ENCODE measurements at regions not wholly inside any gene's neighbourhood (a gene's known extent, or its start where the extent isn't known, plus 50 kb on each side); places are given as distances from the start of the nearest gene placed in this dataset.

- ChIA-PET POLR2A (no interaction called here), CTCF (no interaction called here)
- TF ChIP-seq GATA2 (IDR thresholded peaks at IDR 0.05; ENCODE audit: insufficient read depth, insufficient read length, low read depth, low read length), result no peak
- TF ChIP-seq FOS (IDR thresholded peaks at IDR 0.05; ENCODE audit: borderline replicate concordance, insufficient read depth, low read length), result no peak
- no peak for TF ChIP-seq POLR2A (IDR thresholded peaks at IDR 0.05; ENCODE audit: low read depth, low read length)
- no peak for TF ChIP-seq MYC (IDR thresholded peaks at IDR 0.05; ENCODE audit: low read depth, low read length)
- TF ChIP-seq CTCF (IDR thresholded peaks at IDR 0.05; ENCODE audit: extremely low read depth in 1 of 2, insufficient read depth in 1 of 2, low read depth in 1 of 2, low read length in 2 of 2), result no peak
- TF ChIP-seq EZH2 (IDR thresholded peaks at IDR 0.05; ENCODE audit: borderline replicate concordance, low read depth, low read length, severe bottlenecking), result no peak
- H3K79me2 ChIP-seq (ENCODE audit: control insufficient read depth, insufficient read depth, low read length), result no peaks in the 10 kb centered on the region
- H3K9ac ChIP-seq (replicated peaks; ENCODE audit: extremely low read depth, insufficient read depth, low read length), result no peak overlapping the region
- H3K4me3 ChIP-seq (replicated peaks in 1 of 3; ENCODE audit: insufficient read depth in 1 of 3, low read depth in 1 of 3, low read length in 3 of 3), result no peak overlapping the region
- no peak overlapping the region for H3K27ac ChIP-seq (ENCODE audit: insufficient read depth, low read depth, low read length)
- H2AFZ ChIP-seq (ENCODE audit: low read depth, low read length), result no peak overlapping the region
- dilution Hi-C loops (cut with MboI; ENCODE audit: extremely low pct_ligation_motif_present, low sequenced_read_pairs), result no loop called here
- DNase-seq (ENCODE audit: low read depth, low spot score) (no peak), FAIRE-seq (no peak)
- H4K20me1 ChIP-seq (replicated peaks; ENCODE audit: control insufficient read depth, extremely low read depth, insufficient read depth, low read length), result no peaks in the 10 kb centered on the region
- BruUV-seq (replicated peaks), result no TSS peak
- H3K27me3 ChIP-seq (ENCODE audit: control insufficient read depth in 2 of 2, insufficient read depth in 2 of 2, low read length in 2 of 2), result peaks cover 0 to 8% of the 10 kb centered on the region in 2 experiments
- H3K36me3 ChIP-seq (ENCODE audit: control insufficient read depth in 2 of 2, extremely low read depth in 1 of 2, insufficient read depth in 2 of 2, low read length in 2 of 2), result no peaks in the 10 kb centered on the region
- H3K9me1 ChIP-seq (replicated peaks; ENCODE audit: control insufficient read depth, extremely low read depth, insufficient read depth, low read length), result no peaks in the 10 kb centered on the region
- H3K9me3 ChIP-seq (replicated peaks; ENCODE audit: control insufficient read depth, insufficient read depth, low read length), result no peaks in the 10 kb centered on the region
- intact Hi-C loops (cut with micrococcal nuclease), result no loop called here
- H3K4me1 ChIP-seq (ENCODE audit: control insufficient read depth, extremely low read depth, insufficient read depth, low read length), result no peaks in the 10 kb centered on the region
- no peak overlapping the region for H3K4me2 ChIP-seq (ENCODE audit: insufficient read depth, low read length)
Observed at GRCh38 chr3:33936171-33936920, 137.9 kb downstream of the PDCD6IP start.

Data from endothelial cell of umbilical vein (primary cell).